ENCODE measurements at regions not wholly inside any gene's neighbourhood (a gene's known extent, or its start where the extent isn't known, plus 50 kb on each side); places are given as distances from the start of the nearest gene placed in this dataset.

GRCh38 chr4:136769717-136770116 lies 762.6 kb downstream of the PCDH18 start:
- TF ChIP-seq CTCF (IDR thresholded peaks at IDR 0.05; ENCODE audit: low read depth, low read length, poor library complexity, severe bottlenecking) = no peak
- TF ChIP-seq EZH2phosphoT487 (IDR thresholded peaks at IDR 0.05; ENCODE audit: borderline replicate concordance, low read length) = no peak
